Parathyroid adenoma (tissue), 2 donors: ENCODE measurements at regions not wholly inside any gene's neighbourhood (a gene's known extent, or its start where the extent isn't known, plus 50 kb on each side); places are given as distances from the start of the nearest gene placed in this dataset.

Experiments
- H2AFZ ChIP-seq: fragments of 300-600 bp; sonication (generic); one replicate; pipeline ENCODE4 v1.7.0; 2017; ENCODE audit warnings: antibody characterized with exemption, mild to moderate bottlenecking
- H3K27ac ChIP-seq: fragments of 300-600 bp; sonication (generic); one replicate; pipeline ENCODE4 v1.7.0; 2017
- H3K27me3 ChIP-seq: fragments of 300-600 bp; sonication (generic); one replicate; pipeline ENCODE4 v1.7.0; 2017; ENCODE audit warnings: low read length; ENCODE audit not compliant: control insufficient read depth, insufficient read depth
- H3K36me3 ChIP-seq: fragments of 300-600 bp; sonication (generic); one replicate; pipeline ENCODE4 v1.7.0; 2017; ENCODE audit warnings: low read length; ENCODE audit not compliant: control insufficient read depth, insufficient read depth
- H3K4me1 ChIP-seq: fragments of 300-600 bp; sonication (generic); one replicate; pipeline ENCODE4 v1.7.0; 2017; ENCODE audit warnings: control low read depth
- H3K4me2 ChIP-seq: fragments of 300-600 bp; sonication (generic); one replicate; pipeline ENCODE4 v1.7.0; 2017; ENCODE audit warnings: low read length
- H3K4me3 ChIP-seq: fragments of 300-600 bp; sonication (generic); one replicate; pipeline ENCODE4 v1.7.0; 2017; ENCODE audit warnings: low read depth, low read length
- H3K79me2 ChIP-seq: fragments of 300-600 bp; sonication (generic); one replicate; pipeline ENCODE4 v1.7.0; 2017; ENCODE audit warnings: control low read depth
- H3K9ac ChIP-seq: fragments of 300-600 bp; sonication (generic); one replicate; pipeline ENCODE4 v1.7.0; 2017; ENCODE audit warnings: mild to moderate bottlenecking
- H3K9me3 ChIP-seq: fragments of 300-600 bp; sonication (generic); one replicate; pipeline ENCODE4 v1.7.0; 2017; ENCODE audit warnings: low read length; ENCODE audit not compliant: control insufficient read depth
- CTCF ChIP-seq: fragments of 300-600 bp; sonication (generic); IDR thresholded peaks from one replicate; pipeline ENCODE4 v1.7.0; 2017; ENCODE audit warnings: antibody characterized with exemption, mild to moderate bottlenecking
- donor health status: primary hyperparathyroidism.

DNA sequence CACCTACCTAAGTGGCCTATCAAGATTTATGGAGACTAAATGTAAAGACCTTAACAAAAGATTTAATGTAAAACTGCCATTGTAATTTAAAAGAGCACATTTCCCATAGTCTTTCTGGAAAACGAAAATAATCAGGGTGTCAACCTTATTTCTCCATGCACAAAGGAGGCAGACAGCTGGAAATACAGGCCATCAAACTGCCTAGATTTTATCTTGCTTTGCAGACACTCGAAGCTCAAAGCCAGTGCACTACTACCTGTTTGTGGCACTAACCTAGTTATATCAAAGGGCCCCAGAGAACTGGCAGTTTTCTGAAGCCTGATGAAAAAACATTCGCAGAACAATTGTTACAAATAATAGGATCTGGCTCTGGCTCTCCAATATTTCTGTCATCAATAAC lies 863.9 kb downstream of the STPG2 start:
- no peaks in the 10 kb centered on the region for H3K36me3 ChIP-seq
- no peaks in the 10 kb centered on the region for H3K4me1 ChIP-seq
- no peak overlapping the region for H3K4me2 ChIP-seq
- no peaks in the 10 kb centered on the region for H3K79me2 ChIP-seq
- H3K4me3 ChIP-seq: no peak overlapping the region
- H3K9me3 ChIP-seq: no peaks in the 10 kb centered on the region
- H3K27ac ChIP-seq: no peak overlapping the region
- H3K27me3 ChIP-seq: no peaks in the 10 kb centered on the region
- H3K9ac ChIP-seq: no peak overlapping the region
- TF ChIP-seq CTCF: no peak
- no peak overlapping the region for H2AFZ ChIP-seq

GRCh38 chr4:97300561-97300960 lies 842.7 kb downstream of the STPG2 start:
- no peak overlapping the region for H3K9ac ChIP-seq
- no peak overlapping the region for H3K27ac ChIP-seq
- no peak overlapping the region for H3K4me2 ChIP-seq
- H3K36me3 ChIP-seq: no peaks in the 10 kb centered on the region
- no peak overlapping the region for H2AFZ ChIP-seq
- no peaks in the 10 kb centered on the region for H3K9me3 ChIP-seq
- H3K4me3 ChIP-seq: no peak overlapping the region
- H3K4me1 ChIP-seq: no peaks in the 10 kb centered on the region
- TF ChIP-seq CTCF: no peak
- no peaks in the 10 kb centered on the region for H3K79me2 ChIP-seq
- no peaks in the 10 kb centered on the region for H3K27me3 ChIP-seq

- no peak overlapping the region for H3K9ac ChIP-seq
- no peaks in the 10 kb centered on the region for H3K79me2 ChIP-seq
- no peaks in the 10 kb centered on the region for H3K36me3 ChIP-seq
- no peak overlapping the region for H3K27ac ChIP-seq
- H2AFZ ChIP-seq: no peak overlapping the region
- TF ChIP-seq CTCF: no peak
- H3K4me2 ChIP-seq: no peak overlapping the region
- no peaks in the 10 kb centered on the region for H3K27me3 ChIP-seq
- no peak overlapping the region for H3K4me3 ChIP-seq
- H3K9me3 ChIP-seq: no peaks in the 10 kb centered on the region
- H3K4me1 ChIP-seq: no peaks in the 10 kb centered on the region
These were observed 837.9 kb downstream of the STPG2 start for GRCh38 chr4:97305351-97305750.

DNA sequence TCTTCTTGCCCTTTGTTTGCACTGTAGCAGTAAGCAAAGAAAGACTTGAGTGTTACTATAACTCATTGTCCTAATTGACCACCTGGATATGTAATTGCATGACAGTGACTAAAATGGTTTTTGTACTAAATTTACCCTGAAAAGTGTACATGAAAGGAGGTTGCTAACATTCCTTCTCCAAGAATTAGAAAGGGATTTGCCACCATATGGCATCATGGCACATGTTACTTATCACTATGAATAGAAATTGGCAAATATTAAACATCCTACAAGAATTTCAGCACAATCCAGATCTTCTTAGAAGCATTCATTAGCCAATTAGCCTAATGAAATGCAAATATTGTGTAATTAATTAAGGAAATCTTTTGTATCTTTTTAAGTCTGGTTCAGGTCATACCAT lies 834.2 kb downstream of the STPG2 start:
- TF ChIP-seq CTCF: no peak
- Histone ChIP-seq H3K79me2 (no peaks in the 10 kb centered on the region), H3K9me3 (no peaks in the 10 kb centered on the region), H3K4me1 (no peaks in the 10 kb centered on the region), H3K4me3 (no peak overlapping the region), H3K9ac (no peak overlapping the region), H3K36me3 (no peaks in the 10 kb centered on the region), H2AFZ (no peak overlapping the region), H3K4me2 (no peak overlapping the region), H3K27me3 (no peaks in the 10 kb centered on the region), H3K27ac (no peak overlapping the region)

DNA sequence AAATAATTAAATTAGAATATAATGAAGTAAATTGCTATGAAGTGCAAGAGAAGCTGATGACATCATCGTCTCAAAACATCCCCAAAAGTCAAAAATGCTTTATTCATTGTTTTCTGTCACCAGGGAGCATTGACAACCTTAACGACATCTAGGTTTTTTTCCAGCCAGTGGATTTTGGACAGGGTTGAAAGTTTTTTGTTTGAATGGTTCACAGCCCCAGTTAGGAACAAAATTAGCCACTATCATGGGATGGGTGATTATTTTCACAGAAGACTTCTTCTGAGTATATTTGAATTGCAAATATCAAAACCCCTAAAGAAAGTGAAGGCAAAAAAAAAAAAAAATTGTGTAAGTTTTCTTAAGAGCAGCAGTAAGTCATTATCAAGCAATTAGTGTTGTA lies 826.1 kb downstream of the STPG2 start:
- H3K9ac ChIP-seq: no peak overlapping the region
- no peak overlapping the region for H3K27ac ChIP-seq
- H3K9me3 ChIP-seq: no peaks in the 10 kb centered on the region
- no peak overlapping the region for H3K4me2 ChIP-seq
- no peak overlapping the region for H3K4me3 ChIP-seq
- no peak overlapping the region for H2AFZ ChIP-seq
- no peaks in the 10 kb centered on the region for H3K27me3 ChIP-seq
- no peak for TF ChIP-seq CTCF
- H3K36me3 ChIP-seq: no peaks in the 10 kb centered on the region
- H3K79me2 ChIP-seq: no peaks in the 10 kb centered on the region
- H3K4me1 ChIP-seq: no peaks in the 10 kb centered on the region
